HG03097 (cell line): ENCODE measurements at regions not wholly inside any gene's neighbourhood (a gene's known extent, or its start where the extent isn't known, plus 50 kb on each side); places are given as distances from the start of the nearest gene placed in this dataset.
"Not testable (repeated sequence)": the region's sequence is repeated elsewhere in the genome, so short reads cannot be mapped to it uniquely, and the experiment has no call there.

Experiments
- ATAC-seq: cut with Tn5 transposase; IDR thresholded peaks from one replicate; pipeline ENCODE4 v1.9.1; 2021; ENCODE audit not compliant: unreplicated experiment, low FRiP score

DNA sequence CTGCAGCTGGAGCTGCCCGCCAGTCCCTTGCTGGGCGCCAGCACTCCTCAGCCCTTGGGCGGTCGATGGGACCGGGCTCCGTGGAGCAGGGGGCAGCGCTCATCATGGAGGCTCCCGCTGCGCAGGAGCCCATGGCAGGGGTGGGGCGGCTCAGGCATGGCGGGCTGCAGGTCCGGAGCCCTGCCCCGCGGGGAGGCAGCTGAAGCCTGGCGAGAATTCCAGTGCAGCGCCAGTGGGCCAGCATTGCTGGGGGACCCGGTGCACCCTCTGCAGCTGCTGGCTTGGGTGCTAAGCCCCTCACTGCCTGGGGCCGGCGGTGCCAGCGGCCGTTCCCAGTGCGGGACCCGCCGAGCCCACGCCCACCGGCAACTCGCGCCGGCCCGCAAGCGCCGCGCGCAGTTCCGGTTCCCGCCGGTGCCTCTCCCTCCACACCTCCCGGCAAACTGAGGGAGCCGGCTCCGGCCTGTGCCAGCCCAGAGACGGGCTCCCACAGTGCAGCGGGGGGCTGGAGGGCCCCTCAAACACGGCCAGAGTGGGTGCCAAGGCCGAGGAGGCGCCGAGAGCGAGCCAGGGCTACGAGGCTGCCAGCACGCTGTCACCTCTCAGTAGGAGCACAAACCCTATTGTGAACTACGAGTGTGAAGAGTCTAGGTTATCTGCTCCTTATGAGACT lies 687.1 kb downstream of the PCDH17 start:
- no peak for ATAC-seq

DNA sequence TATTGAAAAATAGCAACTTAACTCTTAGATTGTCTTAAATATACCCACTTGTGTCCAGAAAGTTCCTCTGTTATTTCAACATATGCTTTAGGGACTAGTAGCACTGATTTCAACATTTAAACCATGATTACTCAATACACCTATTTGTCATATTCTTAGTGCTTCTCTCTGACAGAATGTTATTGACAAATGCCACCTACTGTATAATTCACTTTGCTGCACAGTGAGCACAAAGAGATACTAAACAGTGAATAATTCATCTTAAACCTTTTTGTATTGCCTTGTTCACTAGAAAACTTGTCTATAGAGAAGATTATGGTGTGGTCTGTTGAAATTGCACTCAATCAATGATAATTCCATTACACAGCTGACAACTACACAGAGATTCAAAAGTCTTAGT lies 692.6 kb downstream of the PCDH17 start:
- no peak for ATAC-seq

- no peak for ATAC-seq
These were observed 698.2 kb downstream of the PCDH17 start for GRCh38 chr13:58329746-58330145.

DNA sequence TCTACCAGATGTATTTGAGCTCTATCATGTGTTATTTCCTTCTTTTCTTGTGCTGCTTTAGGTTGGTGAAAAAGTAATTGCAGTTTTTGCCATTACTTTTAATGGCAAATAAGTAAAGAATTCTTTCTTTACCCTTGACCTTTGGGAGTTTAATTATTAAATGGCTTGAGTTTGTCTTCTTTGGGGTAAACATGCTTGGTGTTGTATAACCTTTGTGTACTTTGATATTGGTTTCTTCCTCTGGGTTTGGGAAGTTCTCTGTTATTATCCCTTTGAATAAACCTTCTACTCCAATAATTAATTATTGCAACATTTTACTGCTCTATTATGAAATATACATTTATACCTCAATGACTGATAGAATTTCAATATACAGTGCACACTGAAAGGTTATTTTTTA lies 709.4 kb downstream of the PCDH17 start:
- no peak for ATAC-seq

- no peak for ATAC-seq
These were observed 709.8 kb downstream of the PCDH17 start for GRCh38 chr13:58341318-58341717.

- no peak for ATAC-seq
These were observed 711.5 kb downstream of the PCDH17 start for GRCh38 chr13:58343076-58343475.

DNA sequence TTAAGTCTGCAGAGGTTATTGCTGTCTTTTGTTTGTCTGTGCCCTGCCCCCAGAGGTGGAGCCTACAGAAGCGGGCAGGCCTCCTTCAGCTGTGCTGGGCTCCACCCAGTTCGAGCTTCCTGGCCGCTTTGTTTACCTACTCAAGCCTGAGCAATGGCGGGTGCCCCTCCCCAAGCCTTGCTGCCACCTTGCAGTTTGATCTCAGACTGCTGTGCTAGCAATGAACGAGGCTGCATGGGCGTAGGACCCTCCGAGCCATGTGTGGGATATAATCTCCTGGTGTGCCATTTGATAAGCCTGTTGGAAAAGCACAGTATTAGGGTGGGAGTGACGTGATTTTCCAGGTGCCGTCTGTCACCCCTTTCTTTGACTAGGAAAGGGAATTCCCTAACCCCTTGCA lies 720.6 kb downstream of the PCDH17 start:
- not testable (repeated sequence) for ATAC-seq

GRCh38 chr13:58369936-58370335 lies 738.4 kb downstream of the PCDH17 start:
- ATAC-seq = no peak

DNA sequence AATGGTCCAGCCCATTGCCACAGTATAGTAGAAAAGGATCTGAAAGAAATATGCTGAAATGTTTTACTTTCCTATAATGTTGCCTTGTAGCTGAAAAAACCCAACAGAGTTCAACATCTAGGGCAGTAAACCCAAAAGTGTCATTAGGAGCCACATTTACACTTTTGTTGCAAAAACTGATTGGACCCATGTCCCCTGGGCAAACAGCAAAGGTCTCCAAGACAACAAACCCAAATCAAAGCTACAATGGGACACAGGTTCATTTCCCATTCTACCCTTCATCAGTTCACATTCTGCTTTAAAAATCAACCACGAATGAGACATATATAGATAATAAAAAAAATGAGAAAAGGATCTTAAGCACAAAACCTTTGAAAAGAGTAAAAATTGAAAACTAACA lies 744.8 kb downstream of the PCDH17 start:
- no peak for ATAC-seq

- ATAC-seq = no peak
These were observed 745.2 kb downstream of the PCDH17 start for GRCh38 chr13:58376775-58377174.

DNA sequence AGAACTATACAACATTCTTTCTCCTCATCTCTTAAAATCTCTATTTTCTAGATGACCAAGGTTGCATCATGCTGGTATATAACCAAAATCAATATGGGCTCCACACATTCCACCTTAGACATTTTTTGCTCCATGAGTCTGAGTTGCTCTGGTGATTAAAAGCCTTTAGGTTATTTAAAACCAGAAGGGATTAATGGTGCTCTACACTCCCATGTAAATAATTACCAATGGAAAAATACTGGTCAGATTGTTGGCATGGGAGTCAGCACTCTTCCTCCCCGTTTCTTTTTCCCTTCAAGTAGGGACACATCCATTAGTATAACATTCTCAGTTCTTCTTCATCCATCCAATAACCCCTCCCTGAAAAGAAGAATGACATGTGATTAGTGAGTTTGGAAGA lies 747.7 kb downstream of the PCDH17 start:
- no peak for ATAC-seq

DNA sequence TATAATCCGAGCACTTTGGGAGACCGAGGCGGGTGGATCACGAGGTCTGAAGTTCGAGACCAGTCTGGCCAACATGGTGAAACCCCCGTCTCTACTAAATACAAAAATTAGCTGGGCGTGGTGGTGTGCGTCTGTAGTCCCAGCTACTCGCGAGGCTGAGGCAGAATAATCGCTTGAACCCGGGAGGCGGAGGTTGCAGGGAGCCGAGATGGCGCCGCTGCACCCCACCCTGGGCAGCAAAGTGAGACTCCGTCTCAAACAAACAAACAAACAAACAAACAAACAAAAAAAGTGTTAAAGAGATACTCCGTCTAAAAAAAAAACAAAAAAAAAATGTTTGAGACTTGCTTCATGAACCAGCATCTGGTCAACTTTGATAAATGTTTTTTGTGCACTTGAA lies 753.8 kb downstream of the PCDH17 start:
- ATAC-seq = not testable (repeated sequence)

GRCh38 chr13:58397596-58398387 lies 766.2 kb downstream of the PCDH17 start:
- ATAC-seq = no peak

- ATAC-seq = no peak
These were observed 767.7 kb downstream of the PCDH17 start for GRCh38 chr13:58399263-58399662.

- no peak for ATAC-seq
These were observed 775.0 kb downstream of the PCDH17 start for GRCh38 chr13:58406545-58406944.

GRCh38 chr13:58429917-58430316 lies 798.4 kb downstream of the PCDH17 start:
- ATAC-seq = no peak

DNA sequence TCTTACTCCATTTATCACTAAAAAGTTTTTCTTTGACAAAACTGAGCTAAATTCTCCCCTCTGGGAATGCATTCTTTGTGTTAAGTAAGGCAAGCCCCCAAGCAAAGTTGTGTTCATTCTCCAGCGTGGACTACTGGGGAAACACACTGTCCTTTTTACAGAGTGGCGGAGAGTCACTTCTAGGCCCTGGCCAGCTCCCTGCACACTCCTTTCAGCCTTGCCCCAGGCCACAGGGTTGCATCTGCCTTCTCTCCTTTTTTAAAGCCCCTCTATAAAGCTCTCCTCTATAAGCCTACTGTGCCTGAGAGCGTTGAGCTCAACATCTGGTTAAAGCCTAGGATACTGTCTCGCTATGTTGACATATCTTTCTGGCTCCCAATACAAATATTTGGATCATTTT lies 803.4 kb downstream of the PCDH17 start:
- no peak for ATAC-seq

DNA sequence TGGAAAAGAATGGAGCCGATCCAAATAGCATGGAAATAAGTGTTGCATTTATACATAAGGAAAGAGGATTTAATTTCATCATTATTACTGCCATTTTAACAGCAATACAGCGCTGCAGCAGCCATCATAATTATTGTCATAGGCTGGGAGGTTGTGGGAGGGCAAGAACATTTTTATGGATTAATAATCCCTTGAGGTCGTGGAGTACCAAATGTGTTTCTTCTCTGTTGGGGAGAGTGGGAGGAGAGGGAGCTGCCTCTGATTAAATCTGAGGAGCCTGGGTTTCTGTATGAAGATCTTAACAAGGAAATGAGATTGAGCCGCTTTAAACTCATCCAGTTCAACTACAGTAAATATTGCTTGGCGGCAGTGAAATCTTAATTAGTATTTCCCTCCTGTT lies 805.9 kb downstream of the PCDH17 start:
- ATAC-seq = no peak

- ATAC-seq = no peak
These were observed 815.4 kb downstream of the PCDH17 start for GRCh38 chr13:58446979-58447378.

- ATAC-seq = no peak
These were observed 820.6 kb downstream of the PCDH17 start for GRCh38 chr13:58452123-58452623.

DNA sequence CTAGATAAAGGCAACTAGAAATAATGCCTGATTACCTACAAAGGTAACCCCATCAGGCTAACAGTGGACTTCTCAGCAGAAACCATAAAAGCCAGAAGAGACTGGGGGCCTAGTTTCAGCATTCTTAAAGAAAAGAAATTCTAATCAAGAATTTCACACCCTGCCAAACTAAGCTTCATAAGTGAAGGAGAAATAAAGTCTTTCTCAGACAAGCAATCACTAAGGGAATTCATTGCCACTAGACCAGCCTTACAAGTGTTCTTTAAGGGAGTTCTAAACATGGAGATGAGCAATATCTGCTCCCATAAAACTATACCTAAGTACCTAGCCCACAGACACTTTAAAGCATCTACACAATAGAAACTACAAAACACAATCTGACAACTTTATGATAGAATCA lies 823.5 kb downstream of the PCDH17 start:
- no peak for ATAC-seq

- no peak for ATAC-seq
These were observed 829.7 kb downstream of the PCDH17 start for GRCh38 chr13:58461217-58461616.
